Astrocyte (in vitro differentiated cells and primary cell): ENCODE measurements at regions not wholly inside any gene's neighbourhood (a gene's known extent, or its start where the extent isn't known, plus 50 kb on each side); places are given as distances from the start of the nearest gene placed in this dataset.
"Not testable (repeated sequence)": the region's sequence is repeated elsewhere in the genome, so short reads cannot be mapped to it uniquely, and the experiment has no call there.

ENCODE experiments used
- DNase-seq: peaks from one replicate; pipeline ENCODE4 v3.0.0-alpha.2; 2010; ENCODE audit warnings: low read depth
- FAIRE-seq: peaks from 2 replicates; lab custom pipeline; 2011; peaks lifted over from hg19 to GRCh38; lab: Jason Lieb, UNC
- H2AFZ ChIP-seq: 2 replicates; pipeline ENCODE4 v1.6.0; 2012; ENCODE audit warnings: low read depth, low read length, inconsistent platforms
- H3K27ac ChIP-seq: 2 replicates; pipeline ENCODE4 v1.5.1; 2011; ENCODE audit warnings: low read depth, low read length, inconsistent platforms
- H3K27me3 ChIP-seq: 2 replicates; pipeline ENCODE4 v1.6.0; 2011; ENCODE audit warnings: low read length, inconsistent platforms; ENCODE audit not compliant: insufficient read depth
- H3K36me3 ChIP-seq: 2 replicates; pipeline ENCODE4 v1.5.1; 2011; ENCODE audit warnings: low read length, inconsistent platforms; ENCODE audit not compliant: insufficient read depth
- H3K4me1 ChIP-seq: 2 replicates; pipeline ENCODE4 v1.5.1; 2011; ENCODE audit warnings: low read length, inconsistent platforms; ENCODE audit not compliant: insufficient read depth
- H3K4me2 ChIP-seq: 2 replicates; pipeline ENCODE4 v1.6.0; 2012; ENCODE audit warnings: low read length, inconsistent platforms
- H3K4me3 ChIP-seq: 2 replicates; pipeline ENCODE4 v1.5.1; 2011; ENCODE audit warnings: low read depth, mild to moderate bottlenecking, low read length, inconsistent platforms; ENCODE audit not compliant: insufficient read depth
- H3K79me2 ChIP-seq: 2 replicates; pipeline ENCODE4 v1.6.0; 2012; ENCODE audit warnings: mild to moderate bottlenecking, low read length, inconsistent platforms; ENCODE audit not compliant: insufficient read depth
- H3K9ac ChIP-seq: 2 replicates; pipeline ENCODE4 v1.6.0; 2012; ENCODE audit warnings: mild to moderate bottlenecking, low read length, inconsistent platforms
- H3K9me3 ChIP-seq: 2 replicates; pipeline ENCODE4 v1.5.1; 2012; ENCODE audit warnings: low read depth, mild to moderate bottlenecking, low read length, inconsistent platforms; ENCODE audit not compliant: insufficient read depth
- H4K20me1 ChIP-seq: 2 replicates; pipeline ENCODE4 v1.6.0; 2012; ENCODE audit warnings: low read length, inconsistent platforms; ENCODE audit not compliant: insufficient read depth
- H3K27ac Mint-ChIP-seq: one replicate; pipeline ENCODE4 v1.8.0; 2021; ENCODE audit warnings: mild to moderate bottlenecking, mixed read lengths; ENCODE audit not compliant: unreplicated experiment
- H3K27me3 Mint-ChIP-seq: one replicate; pipeline ENCODE4 v1.8.0; 2021; ENCODE audit warnings: low read depth, mixed read lengths; ENCODE audit not compliant: unreplicated experiment
- H3K36me3 Mint-ChIP-seq: one replicate; pipeline ENCODE4 v1.8.0; 2021; ENCODE audit warnings: low read depth, mixed read lengths; ENCODE audit not compliant: unreplicated experiment
- H3K4me1 Mint-ChIP-seq: one replicate; pipeline ENCODE4 v1.8.0; 2021; ENCODE audit warnings: low read depth, mixed read lengths; ENCODE audit not compliant: unreplicated experiment
- H3K4me3 Mint-ChIP-seq: one replicate; pipeline ENCODE4 v1.8.0; 2021; ENCODE audit warnings: mild to moderate bottlenecking, moderate library complexity, mixed read lengths; ENCODE audit not compliant: unreplicated experiment
- H3K9me3 Mint-ChIP-seq: one replicate; pipeline ENCODE4 v1.8.0; 2021; ENCODE audit warnings: mild to moderate bottlenecking, mixed read lengths; ENCODE audit not compliant: unreplicated experiment
- EZH2 ChIP-seq: IDR thresholded peaks from 2 replicates; pipeline ENCODE4 v1.6.1; 2012; ENCODE audit warnings: mild to moderate bottlenecking, low read length, inconsistent platforms; ENCODE audit not compliant: insufficient read depth
- TF ChIP-seq, protein P1 (sequence below): IDR thresholded peaks from 2 replicates; pipeline ENCODE4 v1.5.1; 2011; ENCODE audit warnings: low read depth, mild to moderate bottlenecking, inconsistent platforms, low read length, moderate library complexity; ENCODE audit not compliant: insufficient read depth

DNA sequence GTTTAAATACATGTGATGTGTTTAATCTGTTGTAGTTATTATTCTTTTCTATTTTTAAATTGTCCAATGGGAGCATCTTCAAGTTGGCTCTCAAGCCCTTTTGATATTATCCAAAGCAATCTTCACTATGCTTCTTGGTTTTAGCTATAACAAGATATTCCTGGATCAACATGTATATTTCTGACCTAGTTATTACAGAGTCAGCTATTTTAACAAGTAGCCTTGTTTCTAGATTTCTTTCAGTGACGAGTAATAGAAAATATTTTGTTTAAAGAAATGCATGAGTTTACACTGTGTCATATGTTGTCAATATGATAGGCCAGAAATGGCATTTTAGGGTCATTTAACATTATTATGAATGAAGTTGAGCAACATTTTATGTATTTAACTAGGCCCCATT lies 421.8 kb upstream of the MAP2 start:
- TF ChIP-seq, protein P1, sequence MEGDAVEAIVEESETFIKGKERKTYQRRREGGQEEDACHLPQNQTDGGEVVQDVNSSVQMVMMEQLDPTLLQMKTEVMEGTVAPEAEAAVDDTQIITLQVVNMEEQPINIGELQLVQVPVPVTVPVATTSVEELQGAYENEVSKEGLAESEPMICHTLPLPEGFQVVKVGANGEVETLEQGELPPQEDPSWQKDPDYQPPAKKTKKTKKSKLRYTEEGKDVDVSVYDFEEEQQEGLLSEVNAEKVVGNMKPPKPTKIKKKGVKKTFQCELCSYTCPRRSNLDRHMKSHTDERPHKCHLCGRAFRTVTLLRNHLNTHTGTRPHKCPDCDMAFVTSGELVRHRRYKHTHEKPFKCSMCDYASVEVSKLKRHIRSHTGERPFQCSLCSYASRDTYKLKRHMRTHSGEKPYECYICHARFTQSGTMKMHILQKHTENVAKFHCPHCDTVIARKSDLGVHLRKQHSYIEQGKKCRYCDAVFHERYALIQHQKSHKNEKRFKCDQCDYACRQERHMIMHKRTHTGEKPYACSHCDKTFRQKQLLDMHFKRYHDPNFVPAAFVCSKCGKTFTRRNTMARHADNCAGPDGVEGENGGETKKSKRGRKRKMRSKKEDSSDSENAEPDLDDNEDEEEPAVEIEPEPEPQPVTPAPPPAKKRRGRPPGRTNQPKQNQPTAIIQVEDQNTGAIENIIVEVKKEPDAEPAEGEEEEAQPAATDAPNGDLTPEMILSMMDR, result no peak
- no peak for TF ChIP-seq EZH2
- no peak overlapping the region for H3K27ac Mint-ChIP-seq
- H3K9me3 ChIP-seq, result peaks cover 4% of the 10 kb centered on the region
- H3K4me3 ChIP-seq, result no peak overlapping the region
- H3K27me3 ChIP-seq, result no peaks in the 10 kb centered on the region
- H3K9me3 Mint-ChIP-seq, result peaks cover 9% of the 10 kb centered on the region
- H3K9ac ChIP-seq, result no peak overlapping the region
- H3K4me1 ChIP-seq, result no peaks in the 10 kb centered on the region
- FAIRE-seq, result no peak
- H3K4me3 Mint-ChIP-seq, result no peak overlapping the region
- H3K4me2 ChIP-seq, result no peak overlapping the region
- H2AFZ ChIP-seq, result no peak overlapping the region
- no peak for DNase-seq
- H3K36me3 Mint-ChIP-seq, result no peaks in the 10 kb centered on the region
- H3K79me2 ChIP-seq, result no peaks in the 10 kb centered on the region
- no peaks in the 10 kb centered on the region for H4K20me1 ChIP-seq
- no peak overlapping the region for H3K27ac ChIP-seq
- H3K4me1 Mint-ChIP-seq, result peaks cover 3% of the 10 kb centered on the region
- no peaks in the 10 kb centered on the region for H3K36me3 ChIP-seq
- no peaks in the 10 kb centered on the region for H3K27me3 Mint-ChIP-seq

DNA sequence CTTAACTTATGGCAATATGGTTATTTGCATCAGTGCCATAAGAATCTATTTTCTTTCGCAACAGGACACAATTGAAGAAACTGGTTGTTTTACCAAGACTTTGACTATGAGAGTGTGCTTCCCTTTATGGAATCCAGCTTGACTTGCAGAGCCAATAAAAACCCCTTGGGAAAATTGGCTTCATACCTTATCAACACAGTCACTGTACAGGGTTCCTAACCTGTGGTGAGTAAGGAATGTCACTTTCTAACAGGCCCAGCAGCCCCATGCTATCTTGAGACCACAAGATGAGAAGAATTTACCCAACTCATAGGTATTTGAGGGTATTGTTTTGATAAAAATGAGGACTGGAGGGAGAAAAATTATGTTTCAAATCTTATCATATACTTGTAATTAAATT lies 418.5 kb upstream of the MAP2 start:
- no peaks in the 10 kb centered on the region for H3K27me3 ChIP-seq
- no peak overlapping the region for H3K4me3 ChIP-seq
- Mint-ChIP-seq H3K36me3 (no peaks in the 10 kb centered on the region), H3K9me3 (peaks cover 9% of the 10 kb centered on the region), H3K27me3 (no peaks in the 10 kb centered on the region), H3K4me1 (peaks cover 3% of the 10 kb centered on the region), H3K27ac (no peak overlapping the region), H3K4me3 (no peak overlapping the region)
- H2AFZ ChIP-seq, result no peak overlapping the region
- DNase-seq, result no peak
- H3K9ac ChIP-seq, result no peak overlapping the region
- H3K4me1 ChIP-seq, result no peaks in the 10 kb centered on the region
- no peak for FAIRE-seq
- TF ChIP-seq EZH2, result no peak
- TF ChIP-seq, protein P1, result no peak
- H4K20me1 ChIP-seq, result no peaks in the 10 kb centered on the region
- peaks cover 4% of the 10 kb centered on the region for H3K9me3 ChIP-seq
- H3K79me2 ChIP-seq, result no peaks in the 10 kb centered on the region
- no peaks in the 10 kb centered on the region for H3K36me3 ChIP-seq
- no peak overlapping the region for H3K27ac ChIP-seq
- H3K4me2 ChIP-seq, result no peak overlapping the region

DNA sequence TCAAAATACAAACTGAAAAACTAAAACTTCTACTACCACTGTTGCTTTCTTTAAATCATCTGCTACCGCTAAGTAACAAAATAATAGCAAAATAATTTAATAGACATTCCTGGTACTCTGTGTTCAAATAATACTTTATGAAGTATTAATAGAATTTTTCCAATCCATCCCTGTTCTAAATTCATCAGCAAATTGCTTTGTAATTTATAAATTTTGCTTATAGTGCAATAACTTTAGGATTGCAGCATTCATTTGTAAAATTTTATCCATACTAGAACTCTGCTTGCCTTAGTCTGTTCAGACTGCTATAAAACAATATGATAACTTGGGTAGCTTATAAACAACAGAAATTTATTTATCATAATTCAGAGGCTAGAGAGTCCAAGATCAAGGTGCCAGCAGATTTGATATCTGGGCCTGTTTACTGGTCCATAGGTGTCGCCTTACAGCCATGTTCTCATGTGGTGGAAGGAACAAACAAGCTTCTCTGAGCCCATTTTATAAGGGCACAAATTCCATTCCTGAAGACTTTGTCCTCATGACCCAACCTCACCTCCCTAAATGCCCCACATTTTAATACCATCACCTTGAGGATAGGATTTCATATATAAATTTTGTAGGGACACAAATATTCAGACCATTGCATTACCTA lies 415.1 kb upstream of the MAP2 start:
- H3K36me3 ChIP-seq, result no peaks in the 10 kb centered on the region
- H4K20me1 ChIP-seq, result no peaks in the 10 kb centered on the region
- no peaks in the 10 kb centered on the region for H3K27me3 ChIP-seq
- H3K9me3 ChIP-seq, result peaks cover 4% of the 10 kb centered on the region
- H3K79me2 ChIP-seq, result no peaks in the 10 kb centered on the region
- H3K4me3 ChIP-seq, result no peak overlapping the region
- FAIRE-seq (no peak), DNase-seq (no peak)
- Mint-ChIP-seq H3K9me3 (peaks cover 7% of the 10 kb centered on the region), H3K36me3 (no peaks in the 10 kb centered on the region), H3K27ac (no peak overlapping the region), H3K4me3 (no peak overlapping the region), H3K4me1 (peaks cover 3% of the 10 kb centered on the region), H3K27me3 (no peaks in the 10 kb centered on the region)
- H3K9ac ChIP-seq, result no peak overlapping the region
- H3K27ac ChIP-seq, result no peak overlapping the region
- H3K4me1 ChIP-seq, result no peaks in the 10 kb centered on the region
- H3K4me2 ChIP-seq, result no peak overlapping the region
- no peak overlapping the region for H2AFZ ChIP-seq
- TF ChIP-seq, protein P1, result no peak
- TF ChIP-seq EZH2, result no peak

DNA sequence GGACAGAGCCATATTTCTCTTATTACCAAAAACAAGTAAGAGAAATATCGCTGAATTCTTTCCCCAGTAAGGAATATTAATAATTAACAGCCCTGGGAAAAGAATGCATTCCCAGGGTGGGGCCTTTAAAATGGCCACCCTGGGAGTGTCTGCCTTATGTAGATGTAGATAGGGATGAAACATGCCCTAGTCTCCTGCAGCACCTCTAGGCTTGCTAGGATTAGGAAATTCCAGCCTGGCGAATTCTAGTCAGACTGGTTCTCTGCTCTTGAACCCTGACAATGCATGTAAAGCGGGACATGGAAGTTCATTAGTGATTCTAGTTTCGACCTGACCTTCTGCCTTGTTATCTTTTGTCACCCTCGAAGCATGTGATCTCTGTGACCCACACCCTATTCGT lies 405.2 kb upstream of the MAP2 start:
- not testable (repeated sequence) for H3K36me3 Mint-ChIP-seq, H3K4me3 ChIP-seq, H3K27ac Mint-ChIP-seq, H3K27ac ChIP-seq, H3K27me3 ChIP-seq, H3K4me3 Mint-ChIP-seq, H3K9me3 ChIP-seq, H3K9ac ChIP-seq, H2AFZ ChIP-seq, H3K9me3 Mint-ChIP-seq, H3K36me3 ChIP-seq, H3K4me2 ChIP-seq, H3K27me3 Mint-ChIP-seq, DNase-seq, H3K4me1 ChIP-seq, H3K79me2 ChIP-seq, FAIRE-seq, H3K4me1 Mint-ChIP-seq, H4K20me1 ChIP-seq
